GM20431 (cell line): ENCODE measurements at regions not wholly inside any gene's neighbourhood (a gene's known extent, or its start where the extent isn't known, plus 50 kb on each side); places are given as distances from the start of the nearest gene placed in this dataset.

Source experiments
- in situ Hi-C: fragments of 300-500 bp; cut with MseI, MboI; formaldehyde crosslinking; loops from one replicate; pipeline ENCODE4 v1.15.0; 2020; ENCODE audit warnings: low sequenced_read_pairs; ENCODE audit not compliant: unreplicated experiment

- in situ Hi-C loops: no loop called here
Observed at GRCh38 chr1:57721001-57721400, 297.1 kb upstream of the DAB1 start.

GRCh38 chr1:57719274-57719673, 295.4 kb upstream of the DAB1 start:
- in situ Hi-C loops: no loop called here

GRCh38 chr1:57713501-57713900, 289.6 kb upstream of the DAB1 start:
- in situ Hi-C loops: no loop called here

- in situ Hi-C loops: no loop called here
Observed at GRCh38 chr1:57712846-57713245, 289.0 kb upstream of the DAB1 start.

GRCh38 chr1:57711326-57711725, 287.5 kb upstream of the DAB1 start:
- in situ Hi-C loops: no loop called here

- in situ Hi-C loops: no loop called here
Observed at GRCh38 chr1:57707631-57708030, 283.8 kb upstream of the DAB1 start.

- in situ Hi-C loops: no loop called here
Observed at GRCh38 chr1:57704811-57705210, 281.0 kb upstream of the DAB1 start.

GRCh38 chr1:57704231-57704630, 280.4 kb upstream of the DAB1 start:
- in situ Hi-C loops: no loop called here

GRCh38 chr1:57696904-57697303, 273.0 kb upstream of the DAB1 start:
- in situ Hi-C loops: no loop called here

GRCh38 chr1:57696043-57696442, 272.2 kb upstream of the DAB1 start:
- in situ Hi-C loops: no loop called here

- in situ Hi-C loops: no loop called here
Observed at GRCh38 chr1:57686306-57686705, 262.4 kb upstream of the DAB1 start.

- in situ Hi-C loops: no loop called here
Observed at GRCh38 chr1:57683037-57683942, 259.4 kb upstream of the DAB1 start.

- in situ Hi-C loops: no loop called here
Observed at GRCh38 chr1:57678138-57678537, 254.3 kb upstream of the DAB1 start.

GRCh38 chr1:57675776-57676175, 251.9 kb upstream of the DAB1 start:
- in situ Hi-C loops: no loop called here

- in situ Hi-C loops: no loop called here
Observed at GRCh38 chr1:57674801-57675200, 250.9 kb upstream of the DAB1 start.

- in situ Hi-C loops: no loop called here
Observed at GRCh38 chr1:57672346-57673140, 248.7 kb upstream of the DAB1 start.

- in situ Hi-C loops: no loop called here
Observed at GRCh38 chr1:57671750-57672149, 247.9 kb upstream of the DAB1 start.

- in situ Hi-C loops: no loop called here
Observed at GRCh38 chr1:57659804-57660203, 235.9 kb upstream of the DAB1 start.

GRCh38 chr1:57655161-57655560, 231.3 kb upstream of the DAB1 start:
- in situ Hi-C loops: no loop called here

- in situ Hi-C loops: no loop called here
Observed at GRCh38 chr1:57644667-57645066, 220.8 kb upstream of the DAB1 start.

- in situ Hi-C loops: no loop called here
Observed at GRCh38 chr1:57638239-57638638, 214.4 kb upstream of the DAB1 start.
